H9 (cell line): ENCODE measurements at regions not wholly inside any gene's neighbourhood (a gene's known extent, or its start where the extent isn't known, plus 50 kb on each side); places are given as distances from the start of the nearest gene placed in this dataset.

Source experiments
- DNase-seq: peaks from one replicate; pipeline ENCODE4 v3.0.0-alpha.2; 2017
- H2AFZ ChIP-seq: one replicate; pipeline ENCODE4 v1.6.1; 2013; ENCODE audit warnings: mild to moderate bottlenecking, low read length, control low read depth, moderate library complexity
- H2AK5ac ChIP-seq: 2 replicates; pipeline ENCODE4 v1.6.1; 2013; ENCODE audit warnings: low read length, control low read depth, mixed read lengths; ENCODE audit not compliant: insufficient read length
- H2BK120ac ChIP-seq: one replicate; pipeline ENCODE4 v1.6.1; 2013; ENCODE audit warnings: low read depth, mild to moderate bottlenecking, low read length, control low read depth, inconsistent platforms; ENCODE audit not compliant: poor library complexity, severe bottlenecking
- H2BK12ac ChIP-seq: 2 replicates; pipeline ENCODE4 v1.6.1; 2013; ENCODE audit warnings: low read length, control low read depth, mixed read lengths, low read depth; ENCODE audit not compliant: insufficient read length
- H2BK15ac ChIP-seq: 2 replicates; pipeline ENCODE4 v1.6.1; 2013; ENCODE audit warnings: low read depth, low read length, control low read depth
- H2BK20ac ChIP-seq: one replicate; pipeline ENCODE4 v1.6.1; 2013; ENCODE audit warnings: low read depth, mild to moderate bottlenecking, low read length, control low read depth, inconsistent platforms; ENCODE audit not compliant: poor library complexity, severe bottlenecking
- H2BK5ac ChIP-seq: 2 replicates; pipeline ENCODE4 v1.6.1; 2013; ENCODE audit warnings: low read length, control low read depth, mixed read lengths; ENCODE audit not compliant: insufficient read length
- H3K14ac ChIP-seq: 2 replicates; pipeline ENCODE4 v1.6.1; 2013; ENCODE audit warnings: low read length, control low read depth; ENCODE audit not compliant: insufficient read depth
- H3K18ac ChIP-seq: 2 replicates; pipeline ENCODE4 v1.6.1; 2013; ENCODE audit warnings: low read depth, mild to moderate bottlenecking, mixed read lengths, low read length, control low read depth; ENCODE audit not compliant: insufficient read length
- H3K23ac ChIP-seq: 2 replicates; pipeline ENCODE4 v1.6.1; 2013; ENCODE audit warnings: low read length, control low read depth, mixed read lengths, low read depth; ENCODE audit not compliant: insufficient read length
- H3K23me2 ChIP-seq: 2 replicates; pipeline ENCODE4 v1.6.1; 2013; ENCODE audit warnings: low read depth, mild to moderate bottlenecking, mixed read lengths, low read length, control low read depth; ENCODE audit not compliant: insufficient read length, poor library complexity, severe bottlenecking
- H3K27ac ChIP-seq: 2 replicates; pipeline ENCODE4 v1.5.1; 2013; ENCODE audit warnings: low read length, control low read depth, mixed read lengths, low read depth; ENCODE audit not compliant: insufficient read length
- H3K27me3 ChIP-seq: 2 replicates; pipeline ENCODE4 v1.6.1; 2013; ENCODE audit warnings: low read length, control low read depth, inconsistent platforms; ENCODE audit not compliant: insufficient read depth
- H3K4ac ChIP-seq: 2 replicates; pipeline ENCODE4 v1.6.1; 2013; ENCODE audit warnings: low read depth, mild to moderate bottlenecking, control low read depth, inconsistent platforms, low read length, moderate library complexity
- H3K4me1 ChIP-seq: 2 replicates; pipeline ENCODE4 v1.6.1; 2013; ENCODE audit warnings: low read length, control low read depth, inconsistent platforms; ENCODE audit not compliant: insufficient read depth
- H3K4me2 ChIP-seq: 2 replicates; pipeline ENCODE4 v1.6.1; 2013; ENCODE audit warnings: low read length, control low read depth, mixed read lengths; ENCODE audit not compliant: insufficient read length, insufficient read depth
- H3K56ac ChIP-seq: 2 replicates; pipeline ENCODE4 v1.6.1; 2013; ENCODE audit warnings: low read depth, mild to moderate bottlenecking, mixed read lengths, low read length, control low read depth; ENCODE audit not compliant: insufficient read length
- H3K79me1 ChIP-seq: 2 replicates; pipeline ENCODE4 v1.6.1; 2013; ENCODE audit warnings: low read depth, mild to moderate bottlenecking, moderate library complexity, low read length, control low read depth, inconsistent platforms; ENCODE audit not compliant: insufficient read depth, poor library complexity, severe bottlenecking
- H3K79me2 ChIP-seq: 2 replicates; pipeline ENCODE4 v1.6.1; 2013; ENCODE audit warnings: low read length, control low read depth, inconsistent platforms; ENCODE audit not compliant: insufficient read depth
- H3K9ac ChIP-seq: 2 replicates; pipeline ENCODE4 v1.6.1; 2013; ENCODE audit warnings: low read length, control low read depth, mixed read lengths; ENCODE audit not compliant: insufficient read length; ENCODE audit errors: extremely low read depth
- H3K9me3 ChIP-seq: one replicate; pipeline ENCODE4 v1.6.1; 2013; ENCODE audit warnings: low read depth, low read length, inconsistent platforms; ENCODE audit not compliant: control insufficient read depth
- H3T11ph ChIP-seq: one replicate; pipeline ENCODE4 v1.6.1; 2013; ENCODE audit warnings: mild to moderate bottlenecking, low read length, control low read depth, inconsistent platforms
- H4K20me1 ChIP-seq: one replicate; pipeline ENCODE4 v1.6.1; 2013; ENCODE audit not compliant: control insufficient read depth, insufficient read length, insufficient read depth
- H4K5ac ChIP-seq: 2 replicates; pipeline ENCODE4 v1.6.1; 2013; ENCODE audit warnings: low read depth, mild to moderate bottlenecking, mixed read lengths, low read length, control low read depth; ENCODE audit not compliant: insufficient read length
- H4K8ac ChIP-seq: replicated peaks from 2 replicates; pipeline ENCODE4 v1.6.1; 2013; ENCODE audit warnings: low read length, control low read depth, mixed read lengths, low read depth; ENCODE audit not compliant: insufficient read length
- H4K91ac ChIP-seq: 2 replicates; pipeline ENCODE4 v1.6.1; 2013; ENCODE audit warnings: low read depth, mild to moderate bottlenecking, moderate library complexity, mixed read lengths, low read length, control low read depth; ENCODE audit not compliant: insufficient read length
- H3K27ac Mint-ChIP-seq, 3 experiments: 2 replicates in 2 of 3; 3 replicates in 1 of 3; pipeline ENCODE4 v1.8.0; 2020 to 2021; ENCODE audit warnings: mixed read lengths in 3 of 3, mild to moderate bottlenecking in 1 of 3, moderate library complexity in 1 of 3
- H3K27me3 Mint-ChIP-seq: 2 replicates; pipeline ENCODE4 v1.8.0; 2021; ENCODE audit warnings: low read depth, mild to moderate bottlenecking, moderate library complexity, mixed read lengths
- H3K36me3 Mint-ChIP-seq, 3 experiments: 2 replicates in 2 of 3; 3 replicates in 1 of 3; pipeline ENCODE4 v1.8.0; 2020 to 2021; ENCODE audit warnings: low read depth in 3 of 3, mixed read lengths in 3 of 3; ENCODE audit not compliant: insufficient read depth in 1 of 3
- H3K4me1 Mint-ChIP-seq, 2 experiments: 2 replicates each; pipeline ENCODE4 v1.8.0; 2020; ENCODE audit warnings: mixed read lengths in 2 of 2
- H3K4me3 Mint-ChIP-seq, 2 experiments: 2 replicates in 1 of 2; 3 replicates in 1 of 2; pipeline ENCODE4 v1.8.0; 2020 to 2021; ENCODE audit warnings: mild to moderate bottlenecking in 2 of 2, mixed read lengths in 2 of 2, moderate library complexity in 1 of 2
- H3K9me3 Mint-ChIP-seq, 2 experiments: 2 replicates in 1 of 2; 3 replicates in 1 of 2; pipeline ENCODE4 v1.8.0; 2020; ENCODE audit warnings: mild to moderate bottlenecking in 2 of 2, mixed read lengths in 2 of 2, moderate library complexity in 1 of 2
- CTCF ChIP-seq: fragments of 200-600 bp; sonication (generic); conservative IDR thresholded peaks from 3 replicates; pipeline ENCODE4 v1.8.0; 2021; ENCODE audit warnings: antibody characterized with exemption, mild to moderate bottlenecking
- WGBS: extraction: QIAGEN DNeasy Blood & Tissue Kit; methylation state at CpG from one replicate; pipeline ENCODE4 v1.1.7; 2013; ENCODE audit warnings: missing lambda C conversion rate, low lambda C conversion rate, mixed read lengths; ENCODE audit not compliant: insufficient read length; ENCODE audit errors: extremely low coverage; 5-methylcytosine and 5-hydroxymethylcytosine counted together

- no peaks in the 10 kb centered on the region for H3K79me1 ChIP-seq
- peaks cover 7 to 8% of the 10 kb centered on the region in 2 experiments for H3K4me1 Mint-ChIP-seq
- no peak overlapping the region for H3K14ac ChIP-seq
- H3K9me3 Mint-ChIP-seq: no peaks in the 10 kb centered on the region
- H3K27ac Mint-ChIP-seq: no peak overlapping the region
- H3K27ac ChIP-seq: no peak overlapping the region
- H2BK20ac ChIP-seq: no peak overlapping the region
- H3K9ac ChIP-seq: no peak overlapping the region
- no peaks in the 10 kb centered on the region for H4K20me1 ChIP-seq
- H4K5ac ChIP-seq: no peak overlapping the region
- no peaks in the 10 kb centered on the region for H3K9me3 ChIP-seq
- no peaks in the 10 kb centered on the region; the same call in 1 of the 2 replicates for H3K27me3 ChIP-seq
- H3K4me1 ChIP-seq: no peaks in the 10 kb centered on the region; the same call in 1 of the 2 replicates
- H2BK5ac ChIP-seq: no peak overlapping the region
- H3K18ac ChIP-seq: no peak overlapping the region
- no peak overlapping the region for H3K4ac ChIP-seq
- H3K23ac ChIP-seq: no peak overlapping the region
- H3K36me3 Mint-ChIP-seq: no peaks in the 10 kb centered on the region
- TF ChIP-seq CTCF: no peak
- no peaks in the 10 kb centered on the region; the same call in 1 of the 2 replicates for H3K27me3 Mint-ChIP-seq
- no peaks in the 10 kb centered on the region for H3K79me2 ChIP-seq
- no peak overlapping the region for H2AK5ac ChIP-seq
- no peak overlapping the region for H2BK120ac ChIP-seq
- no peak for DNase-seq
- H3K56ac ChIP-seq: no peak overlapping the region
- H2AFZ ChIP-seq: no peak overlapping the region
- no peaks in the 10 kb centered on the region for H3K23me2 ChIP-seq
- WGBS: no CpG with 5 or more reads among the region's 2 CpGs
- no peak overlapping the region for H4K8ac ChIP-seq
- no peak overlapping the region for H3T11ph ChIP-seq
- H2BK15ac ChIP-seq: no peak overlapping the region
- H2BK12ac ChIP-seq: no peak overlapping the region
- H3K4me3 Mint-ChIP-seq: no peak overlapping the region
- no peak overlapping the region for H3K4me2 ChIP-seq
- H4K91ac ChIP-seq: no peak overlapping the region
Observed at GRCh38 chr5:82358457-82358856, 80.3 kb upstream of the RPS23 start.
